ENCODE measurements at regions not wholly inside any gene's neighbourhood (a gene's known extent, or its start where the extent isn't known, plus 50 kb on each side); places are given as distances from the start of the nearest gene placed in this dataset.
"Not testable (repeated sequence)": the region's sequence is repeated elsewhere in the genome, so short reads cannot be mapped to it uniquely, and the experiment has no call there.

DNA sequence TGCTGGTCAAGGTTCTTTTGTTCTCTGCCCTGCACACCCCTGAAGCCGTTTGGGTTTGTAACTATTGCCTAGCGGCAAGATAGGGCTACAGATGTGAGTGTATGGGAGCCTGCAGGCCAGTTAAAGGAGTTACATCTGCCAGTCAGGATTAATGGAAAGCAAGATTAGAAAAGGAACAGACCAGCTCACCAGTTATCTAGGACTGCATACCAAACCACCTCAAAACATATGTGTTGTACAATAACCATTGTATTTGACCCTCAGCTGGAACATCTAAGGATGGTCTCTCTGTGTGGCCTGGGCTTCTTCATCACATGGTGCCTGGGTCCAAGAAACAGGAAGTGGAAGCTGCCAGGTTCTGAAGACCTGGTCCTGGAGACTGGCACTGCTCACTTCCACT lies 52.5 kb upstream of the FBXO28 start:
- no peak for DNase-seq (ENCODE audit: extremely low read depth in 1 of 2, low read depth in 1 of 2)

DNA sequence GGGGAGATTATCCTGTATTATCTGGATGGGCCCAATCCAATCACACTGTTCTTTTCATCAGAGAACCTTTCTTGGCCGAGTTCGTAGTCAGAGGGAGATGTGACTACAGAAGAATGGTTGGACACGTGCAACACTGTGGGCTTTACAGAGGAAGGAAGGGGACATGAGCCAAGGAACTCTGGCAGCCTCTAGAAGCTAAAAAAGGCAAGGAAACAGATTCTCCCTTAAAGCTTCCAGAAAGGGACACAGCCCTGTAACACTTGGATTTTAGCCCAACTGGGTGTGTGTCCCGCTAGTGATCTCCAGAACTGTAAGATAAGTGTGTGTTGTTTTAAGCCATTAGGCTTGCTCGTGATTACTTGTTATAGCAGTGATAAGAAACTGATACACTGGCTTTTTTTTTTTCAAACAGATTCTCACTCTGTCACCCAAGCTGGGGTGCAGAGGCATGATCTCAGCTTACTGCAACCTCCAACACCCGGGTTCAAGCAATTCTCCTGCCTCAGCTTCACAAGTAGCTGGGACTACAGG lies 53.9 kb upstream of the FBXO28 start:
- DNase-seq (ENCODE audit: extremely low read depth in 1 of 2, low read depth in 1 of 2): no peak

DNA sequence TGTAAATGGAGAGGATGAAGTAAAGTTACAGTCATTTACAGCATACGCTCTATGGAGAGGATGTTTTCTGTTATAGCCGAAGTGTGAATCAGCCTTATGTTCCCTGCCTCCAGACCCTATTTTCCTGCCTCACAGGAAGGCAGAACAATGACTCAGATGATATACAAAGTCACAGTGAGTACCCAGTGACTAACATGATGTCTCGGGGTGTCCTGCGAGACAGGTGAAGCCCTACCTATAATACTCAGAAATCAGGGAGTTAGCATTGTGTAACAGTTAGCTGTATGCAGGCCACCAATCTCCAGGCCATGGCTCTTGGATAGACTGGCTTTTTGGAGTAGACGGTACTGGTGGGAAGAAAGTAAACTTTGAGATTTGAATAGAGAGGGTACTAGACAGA lies 55.6 kb upstream of the FBXO28 start:
- no peak for DNase-seq (ENCODE audit: extremely low read depth in 1 of 2, low read depth in 1 of 2)

DNA sequence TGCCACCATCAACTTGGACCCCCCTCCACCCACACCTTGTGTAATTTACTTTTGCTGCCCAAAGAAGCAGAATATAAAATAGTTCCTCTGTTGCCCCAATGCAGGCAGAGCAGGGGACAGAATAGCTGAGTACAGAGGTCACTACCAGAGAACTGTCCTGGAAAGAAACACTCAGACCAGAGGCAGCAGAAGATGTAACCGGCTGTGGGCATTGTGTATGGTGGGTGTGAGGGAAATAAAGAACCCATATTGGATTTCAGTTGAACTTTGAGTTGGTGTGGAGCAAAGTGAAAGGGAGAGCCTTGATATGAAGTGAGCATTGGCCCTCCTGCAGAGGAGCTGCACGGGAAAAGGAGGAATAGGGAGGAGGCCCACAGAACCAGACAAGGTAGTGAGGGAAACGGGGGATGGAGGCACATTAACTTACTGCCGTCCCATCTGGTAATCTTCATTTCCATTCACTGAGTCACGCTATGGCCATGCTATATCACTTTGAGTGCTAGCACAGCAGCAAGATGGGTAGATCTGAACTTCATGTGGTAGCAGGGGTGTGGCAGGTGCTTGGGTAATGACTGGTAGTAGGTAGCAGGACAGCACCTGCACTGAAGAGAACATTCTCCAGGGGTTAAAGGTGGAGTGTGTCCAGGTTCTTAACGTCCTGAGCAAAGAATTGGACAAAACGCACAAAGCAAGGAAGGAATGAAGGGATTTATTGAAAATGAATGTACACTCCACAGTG lies 56.3 kb upstream of the FBXO28 start:
- no peak for DNase-seq (ENCODE audit: extremely low read depth in 1 of 2, low read depth in 1 of 2)

DNA sequence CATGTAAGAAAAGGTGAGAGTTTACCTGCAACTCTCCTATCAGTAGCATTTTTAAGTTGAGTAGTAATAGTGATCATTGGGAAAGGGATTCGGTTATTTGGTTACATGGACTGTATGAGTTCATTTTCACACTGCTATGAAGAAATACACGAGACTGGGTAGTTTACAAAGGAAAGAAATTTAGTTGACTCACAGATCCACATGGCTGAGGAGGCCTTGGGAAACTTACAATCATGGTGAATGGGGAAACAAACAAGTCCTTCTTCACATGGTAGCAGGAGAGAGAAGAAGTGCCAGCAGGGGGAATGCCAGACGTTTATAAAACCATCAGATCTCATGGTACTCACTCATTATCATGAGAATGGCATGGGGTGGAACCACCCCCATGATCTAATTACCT lies 59.3 kb upstream of the FBXO28 start:
- DNase-seq (ENCODE audit: extremely low read depth in 1 of 2, low read depth in 1 of 2): no peak

DNA sequence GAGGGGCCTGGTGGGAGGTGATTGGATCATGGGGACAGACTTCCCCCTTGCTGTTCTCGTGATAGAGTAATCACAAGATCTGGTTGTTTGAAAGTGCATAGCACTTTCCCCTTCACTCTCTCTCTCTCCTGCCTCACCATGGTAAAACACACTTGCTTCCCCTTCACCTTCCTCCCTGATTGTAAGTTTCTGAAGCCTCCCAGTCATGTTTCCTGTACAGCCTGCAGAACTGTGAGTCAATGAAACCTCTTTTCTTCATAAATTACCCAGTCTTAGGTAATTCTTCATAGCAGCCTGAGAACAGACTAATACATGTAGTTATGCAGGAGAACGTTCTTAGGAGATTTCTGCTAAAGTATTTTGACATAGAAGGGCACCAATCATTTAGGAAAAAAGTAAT lies 59.9 kb upstream of the FBXO28 start:
- no peak for DNase-seq (ENCODE audit: extremely low read depth in 1 of 2, low read depth in 1 of 2)

DNA sequence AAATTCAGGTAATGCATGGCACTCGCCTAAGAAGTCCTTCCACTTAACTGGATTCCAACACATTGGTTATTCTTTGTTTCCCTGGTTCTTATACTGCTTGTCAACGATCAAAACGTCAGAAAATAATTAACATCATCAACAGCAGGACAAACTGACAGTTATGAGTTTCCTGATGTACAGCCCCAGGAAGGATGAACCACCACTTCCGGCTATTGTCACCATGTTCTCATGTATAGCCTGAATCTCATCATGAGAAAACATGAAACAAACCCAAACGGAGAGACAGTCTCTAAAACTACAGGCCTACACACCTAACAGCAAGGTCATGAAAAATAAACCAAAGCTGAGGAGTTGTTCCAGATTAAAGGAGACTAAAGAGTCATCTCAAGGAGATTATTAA lies 60.5 kb upstream of the FBXO28 start:
- DNase-seq (ENCODE audit: extremely low read depth in 1 of 2, low read depth in 1 of 2): no peak

DNA sequence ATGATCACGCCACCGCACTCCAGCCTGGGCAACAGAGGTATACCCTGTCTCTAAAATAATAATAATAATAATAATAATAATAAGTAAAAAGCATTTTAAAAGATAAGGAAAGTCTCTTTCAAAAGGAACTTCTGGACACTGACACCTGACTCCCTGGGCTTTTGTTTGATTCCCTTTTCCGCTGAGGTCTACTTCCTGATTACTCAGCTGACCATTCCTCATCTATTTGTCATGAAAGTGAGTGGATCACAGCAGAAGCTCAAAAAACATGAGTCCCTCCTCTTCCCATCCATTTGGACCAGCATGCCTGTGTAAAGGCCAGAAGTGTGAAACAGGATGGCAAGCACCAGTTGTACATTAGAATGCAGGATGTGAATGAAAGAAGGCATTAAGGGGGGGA lies 61.1 kb upstream of the FBXO28 start:
- DNase-seq (ENCODE audit: extremely low read depth in 1 of 2, low read depth in 1 of 2): no peak

- DNase-seq (ENCODE audit: extremely low read depth in 1 of 2, low read depth in 1 of 2): not testable (repeated sequence)
These were observed 62.1 kb upstream of the FBXO28 start for GRCh38 chr1:224051782-224052181.

- no peak for DNase-seq (ENCODE audit: extremely low read depth in 1 of 2, low read depth in 1 of 2)
These were observed 62.9 kb upstream of the FBXO28 start for GRCh38 chr1:224051086-224051406.

DNA sequence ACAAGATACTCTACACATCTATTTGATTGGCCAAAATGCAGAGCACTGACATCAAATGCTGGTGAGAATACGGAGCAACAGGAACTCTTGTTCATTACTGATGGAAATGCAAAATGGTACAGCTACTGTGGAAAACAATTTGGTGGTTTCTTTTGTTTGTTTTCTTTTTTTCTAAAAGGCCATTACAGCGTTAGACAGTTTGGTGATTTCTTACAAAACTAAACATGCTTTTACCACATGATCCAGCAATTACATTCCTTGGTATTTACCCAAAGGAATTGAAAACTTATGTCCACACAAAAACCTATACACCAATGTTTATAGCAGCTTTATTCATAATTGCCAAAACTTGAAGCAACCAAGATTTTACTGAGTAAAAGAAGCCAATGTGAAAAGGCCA lies 66.4 kb upstream of the FBXO28 start:
- no peak for DNase-seq (ENCODE audit: extremely low read depth in 1 of 2, low read depth in 1 of 2)

GRCh38 chr1:224045556-224045955 lies 68.4 kb upstream of the FBXO28 start:
- DNase-seq (ENCODE audit: extremely low read depth in 1 of 2, low read depth in 1 of 2): no peak

GRCh38 chr1:224044420-224044819 lies 69.5 kb upstream of the FBXO28 start:
- no peak for DNase-seq (ENCODE audit: extremely low read depth in 1 of 2, low read depth in 1 of 2)

DNA sequence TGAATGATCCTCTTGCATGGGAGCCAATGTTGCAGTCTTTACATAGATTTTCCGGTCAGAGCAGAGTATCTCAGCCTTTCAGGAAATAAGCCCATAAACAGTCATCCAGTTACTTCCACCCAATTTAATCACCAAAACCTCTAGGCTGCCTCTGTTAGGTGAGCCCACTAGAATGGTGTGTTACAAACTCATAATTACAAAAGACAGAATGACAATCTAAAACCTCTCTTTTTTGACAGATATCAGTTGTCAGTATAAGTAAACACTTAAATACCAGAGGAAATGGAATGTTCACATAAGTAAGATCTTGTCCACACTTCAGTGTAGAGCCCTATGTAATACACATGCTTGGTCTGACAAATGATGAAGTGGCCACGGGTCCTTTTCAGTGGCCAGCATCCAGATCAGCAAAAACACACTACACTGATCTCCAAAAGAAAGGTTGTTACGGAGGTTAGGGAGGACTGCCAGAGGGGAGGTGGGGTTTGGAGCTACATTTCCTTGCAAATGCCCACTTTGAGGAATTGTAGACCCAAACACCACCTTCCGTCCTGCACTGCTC lies 71.3 kb upstream of the FBXO28 start:
- DNase-seq (ENCODE audit: extremely low read depth in 1 of 2, low read depth in 1 of 2): no peak

DNA sequence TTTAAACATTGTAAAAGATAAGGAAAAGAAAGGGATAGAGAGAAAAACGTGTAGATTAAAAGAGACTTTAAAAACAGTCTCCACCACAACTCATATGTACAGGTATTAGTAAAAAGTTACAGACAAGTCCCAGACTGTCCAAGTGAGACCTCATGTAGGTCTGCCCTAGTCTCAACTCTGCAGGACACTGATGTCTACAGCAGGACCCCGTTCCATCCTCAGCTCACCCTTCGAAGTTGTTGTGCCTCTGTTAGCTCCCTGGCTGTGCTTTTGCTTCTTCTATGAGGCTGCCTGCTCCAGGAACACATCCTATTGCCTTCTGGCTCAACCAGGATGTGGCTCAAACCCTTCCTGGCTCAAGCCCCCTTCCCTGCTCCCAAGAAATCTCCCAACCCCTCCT lies 72.9 kb upstream of the FBXO28 start:
- no peak for DNase-seq (ENCODE audit: extremely low read depth in 1 of 2, low read depth in 1 of 2)

DNA sequence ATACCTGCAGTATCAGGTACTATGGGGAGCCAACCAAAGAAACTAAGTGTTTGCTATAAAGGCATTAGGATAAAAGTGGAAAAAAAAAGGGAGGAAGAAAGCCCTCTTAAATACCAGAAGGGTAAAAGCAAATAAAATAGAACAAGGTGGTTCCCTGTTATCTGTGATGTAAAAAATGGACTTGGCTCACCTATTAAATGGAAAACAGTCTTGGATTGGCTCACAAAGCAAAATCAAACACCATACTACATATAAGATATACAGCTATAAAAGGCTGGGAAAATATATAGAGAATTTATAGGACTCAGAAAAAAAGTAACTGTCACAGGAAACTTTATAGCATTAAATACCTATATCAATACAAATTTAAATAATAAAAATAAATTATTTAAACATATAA lies 73.5 kb upstream of the FBXO28 start:
- not testable (repeated sequence) for DNase-seq (ENCODE audit: extremely low read depth in 1 of 2, low read depth in 1 of 2)

- DNase-seq (ENCODE audit: extremely low read depth in 1 of 2, low read depth in 1 of 2): not testable (repeated sequence)
These were observed 73.9 kb upstream of the FBXO28 start for GRCh38 chr1:224040006-224040405.

GRCh38 chr1:224038832-224039231 lies 75.1 kb upstream of the FBXO28 start:
- DNase-seq (ENCODE audit: extremely low read depth in 1 of 2, low read depth in 1 of 2): not testable (repeated sequence)

DNA sequence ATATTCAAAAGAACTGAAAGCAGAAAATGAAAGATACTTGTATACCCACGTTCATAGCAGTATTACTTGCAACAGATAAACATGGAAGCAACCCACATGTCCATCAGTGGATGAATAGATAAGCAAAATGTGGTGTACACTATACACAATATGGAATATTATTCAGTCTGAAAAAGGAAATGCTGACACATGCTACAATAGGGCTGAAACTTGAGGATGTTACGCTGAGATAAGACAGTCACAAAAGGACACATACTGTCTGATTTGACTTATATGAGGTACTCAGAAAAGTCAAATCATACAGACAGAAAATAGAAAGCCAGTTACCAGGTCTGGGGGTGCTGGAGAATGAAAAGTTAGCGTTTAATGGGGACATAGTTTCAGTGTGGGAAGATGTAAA lies 76.5 kb upstream of the FBXO28 start:
- not testable (repeated sequence) for DNase-seq (ENCODE audit: extremely low read depth in 1 of 2, low read depth in 1 of 2)

GRCh38 chr1:224032608-224033276 lies 81.2 kb upstream of the FBXO28 start:
- not testable (repeated sequence) for DNase-seq (ENCODE audit: extremely low read depth in 1 of 2, low read depth in 1 of 2)

DNA sequence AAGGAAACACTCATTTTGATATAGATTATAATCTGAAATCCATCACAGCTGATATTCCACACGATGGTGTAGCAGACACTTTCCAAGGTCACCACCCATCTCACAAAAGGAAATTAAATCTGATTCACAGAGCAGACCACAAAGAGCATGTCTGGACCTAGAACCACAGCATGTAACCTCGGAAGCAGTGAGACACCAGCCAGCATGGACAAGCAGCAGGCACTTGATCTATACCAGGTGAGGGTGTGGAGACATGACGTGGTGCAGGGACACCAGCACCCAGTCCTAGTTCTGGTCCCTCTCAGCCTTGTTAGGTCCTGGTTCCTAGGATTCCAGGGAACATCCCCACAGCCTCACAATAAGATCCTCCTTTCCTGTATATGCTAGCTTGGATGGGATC lies 81.9 kb upstream of the FBXO28 start:
- DNase-seq (ENCODE audit: extremely low read depth in 1 of 2, low read depth in 1 of 2): not testable (repeated sequence)

DNA sequence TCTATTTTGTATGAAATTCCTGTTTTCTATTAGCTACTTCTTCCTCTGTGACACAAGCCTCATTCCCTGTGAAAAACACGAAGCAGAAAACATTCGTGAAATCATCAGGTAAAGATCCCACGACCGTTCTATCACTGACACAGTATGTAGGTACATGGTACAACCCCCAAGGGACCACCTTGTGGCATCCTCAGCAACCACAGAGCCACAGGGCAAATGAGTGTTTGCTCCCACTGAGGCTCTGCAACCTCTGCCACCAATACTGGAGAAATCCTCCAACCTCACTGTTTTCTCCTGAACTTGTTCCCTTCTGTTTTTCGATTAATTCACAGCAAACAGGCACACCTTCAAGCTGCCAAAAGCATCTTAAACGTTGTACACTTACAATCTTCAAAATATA lies 83.7 kb upstream of the FBXO28 start:
- not testable (repeated sequence) for DNase-seq (ENCODE audit: extremely low read depth in 1 of 2, low read depth in 1 of 2)

All from activated CD8-positive, alpha-beta memory T cell treated with anti-CD3 and anti-CD28 coated beads for 1 hour (primary cell).